Neural cell (in vitro differentiated cells): ENCODE measurements at regions not wholly inside any gene's neighbourhood (a gene's known extent, or its start where the extent isn't known, plus 50 kb on each side); places are given as distances from the start of the nearest gene placed in this dataset.

Source experiments
- CTCF ChIP-seq: fragments of 450-650 bp; IDR thresholded peaks from 2 replicates; pipeline ENCODE4 v1.5.1; 2014; ENCODE audit warnings: antibody characterized with exemption, mild to moderate bottlenecking, moderate library complexity; ENCODE audit not compliant: poor library complexity, severe bottlenecking
- EP300 ChIP-seq: fragments of 450-650 bp; conservative IDR thresholded peaks from 2 replicates; pipeline ENCODE4 v1.6.1; 2014; ENCODE audit warnings: antibody characterized with exemption, mild to moderate bottlenecking, moderate library complexity; ENCODE audit not compliant: poor library complexity, severe bottlenecking
- EZH2 ChIP-seq: fragments of 200-600, 300-800 bp; shearing (Covaris generic), sonication (generic); IDR thresholded peaks from 2 replicates; pipeline ENCODE4 v1.6.1; 2014; ENCODE audit warnings: antibody characterized with exemption, low read length, borderline replicate concordance, mild to moderate bottlenecking; ENCODE audit not compliant: insufficient read depth, poor library complexity, severe bottlenecking
- POLR2AphosphoS5 ChIP-seq: IDR thresholded peaks from 2 replicates; pipeline ENCODE4 v1.6.1; 2012
- RAD21 ChIP-seq: fragments of 450-650 bp; conservative IDR thresholded peaks from 2 replicates; pipeline ENCODE4 v1.6.1; 2014; ENCODE audit warnings: antibody characterized with exemption, mild to moderate bottlenecking, moderate library complexity
- SMC3 ChIP-seq: fragments of 450-650 bp; conservative IDR thresholded peaks from 2 replicates; pipeline ENCODE4 v1.6.1; 2014; ENCODE audit warnings: antibody characterized with exemption, mild to moderate bottlenecking, moderate library complexity; ENCODE audit not compliant: poor library complexity
- TAF1 ChIP-seq: IDR thresholded peaks from 2 replicates; pipeline ENCODE4 v1.6.1; 2012; ENCODE audit warnings: low read depth

GRCh38 chr18:70452501-70452900 lies 163.7 kb downstream of the SOCS6 start:
- TF ChIP-seq CTCF: no peak
- TF ChIP-seq POLR2AphosphoS5: no peak
- no peak for TF ChIP-seq EP300
- no peak for TF ChIP-seq SMC3
- no peak for TF ChIP-seq EZH2
- no peak for TF ChIP-seq TAF1
- TF ChIP-seq RAD21: no peak
